ENCODE measurements at regions not wholly inside any gene's neighbourhood (a gene's known extent, or its start where the extent isn't known, plus 50 kb on each side); places are given as distances from the start of the nearest gene placed in this dataset.
A peak's percentile ranks its signal among the peaks of the same experiment; 100 is the strongest.
"Not testable (repeated sequence)": the region's sequence is repeated elsewhere in the genome, so short reads cannot be mapped to it uniquely, and the experiment has no call there.

- not testable (repeated sequence) for DNase-seq (ENCODE audit: extremely low read depth, low read depth)
Observed at GRCh38 chr7:128561116-128561722, 84.7 kb downstream of the METTL2B start.

- not testable (repeated sequence) for DNase-seq (ENCODE audit: extremely low read depth, low read depth)
Observed at GRCh38 chr7:128562795-128563194, 86.2 kb downstream of the METTL2B start.

- not testable (repeated sequence) for DNase-seq (ENCODE audit: extremely low read depth, low read depth)
Observed at GRCh38 chr7:128564123-128564700, 87.7 kb downstream of the METTL2B start.

- not testable (repeated sequence) for DNase-seq (ENCODE audit: extremely low read depth, low read depth)
Observed at GRCh38 chr7:128564932-128565864, 88.7 kb downstream of the METTL2B start.

GRCh38 chr7:128575277-128575676 lies 96.8 kb upstream of the GARIN1A start:
- not testable (repeated sequence) for DNase-seq (ENCODE audit: extremely low read depth, low read depth)

- not testable (repeated sequence) for DNase-seq (ENCODE audit: extremely low read depth, low read depth)
Observed at GRCh38 chr7:128576953-128577352, 95.1 kb upstream of the GARIN1A start.

GRCh38 chr7:128579843-128580242 lies 92.2 kb upstream of the GARIN1A start:
- not testable (repeated sequence) for DNase-seq (ENCODE audit: extremely low read depth, low read depth)

GRCh38 chr7:128581100-128581499 lies 91.0 kb upstream of the GARIN1A start:
- DNase-seq (ENCODE audit: extremely low read depth, low read depth): peak; percentile 2

- DNase-seq (ENCODE audit: extremely low read depth, low read depth): not testable (repeated sequence)
Observed at GRCh38 chr7:128581825-128582561, 90.1 kb upstream of the GARIN1A start.

- DNase-seq (ENCODE audit: extremely low read depth, low read depth): not testable (repeated sequence)
Observed at GRCh38 chr7:128586715-128587114, 85.4 kb upstream of the GARIN1A start.

GRCh38 chr7:128591705-128592104 lies 80.4 kb upstream of the GARIN1A start:
- TF ChIP-seq CTCF (IDR thresholded peaks at IDR 0.05; ENCODE audit: low read depth, low read length): no peak
- no peak for DNase-seq (ENCODE audit: extremely low read depth, low read depth)

GRCh38 chr7:128592209-128592608 lies 79.9 kb upstream of the GARIN1A start:
- DNase-seq (ENCODE audit: extremely low read depth, low read depth): not testable (repeated sequence)

GRCh38 chr7:128594061-128594460 lies 78.0 kb upstream of the GARIN1A start:
- not testable (repeated sequence) for DNase-seq (ENCODE audit: extremely low read depth, low read depth)

- DNase-seq (ENCODE audit: extremely low read depth, low read depth): not testable (repeated sequence)
Observed at GRCh38 chr7:128596336-128597128, 75.6 kb upstream of the GARIN1A start.

- DNase-seq (ENCODE audit: extremely low read depth, low read depth): not testable (repeated sequence)
Observed at GRCh38 chr7:128598946-128599345, 73.1 kb upstream of the GARIN1A start.

Data from AG09319 (cell line).